RWPE2 (cell line): ENCODE measurements at regions not wholly inside any gene's neighbourhood (a gene's known extent, or its start where the extent isn't known, plus 50 kb on each side); places are given as distances from the start of the nearest gene placed in this dataset.

Experiments used
- ATAC-seq: fragments of 200-7000 bp; cut with Tn5 transposase; 3 replicates; pipeline ENCODE4 v1.9.1; 2021; ENCODE audit warnings: low read depth
- DNase-seq: peaks from one replicate; pipeline ENCODE4 v3.0.0-alpha.2; 2020; ENCODE audit warnings: low spot score
- H3K27ac ChIP-seq: fragments of 450-650 bp; 2 replicates; pipeline ENCODE4 v1.5.1; 2017; ENCODE audit warnings: mild to moderate bottlenecking; ENCODE audit not compliant: poor library complexity, severe bottlenecking
- H3K27me3 ChIP-seq: fragments of 250-450 bp; sonication (Bioruptor Pico); 2 replicates; pipeline ENCODE4 v1.5.1; 2021; ENCODE audit warnings: mild to moderate bottlenecking, moderate library complexity; ENCODE audit not compliant: insufficient read depth, poor library complexity, severe bottlenecking
- H3K36me3 ChIP-seq: fragments of 250-450 bp; sonication (Bioruptor Pico); 2 replicates; pipeline ENCODE4 v1.5.1; 2020; ENCODE audit warnings: low read depth, mild to moderate bottlenecking, moderate library complexity
- H3K4me1 ChIP-seq: fragments of 250-450 bp; sonication (Bioruptor Pico); 2 replicates; pipeline ENCODE4 v1.5.1; 2021; ENCODE audit warnings: mild to moderate bottlenecking, moderate library complexity; ENCODE audit not compliant: insufficient read depth, poor library complexity, severe bottlenecking
- H3K4me3 ChIP-seq: fragments of 250-450 bp; sonication (Bioruptor Pico); 2 replicates; pipeline ENCODE4 v1.5.1; 2021; ENCODE audit warnings: mild to moderate bottlenecking, moderate library complexity; ENCODE audit not compliant: severe bottlenecking
- H3K9me3 ChIP-seq: fragments of 250-450 bp; sonication (Bioruptor Pico); 2 replicates; pipeline ENCODE4 v1.5.1; 2021; ENCODE audit warnings: mild to moderate bottlenecking, moderate library complexity; ENCODE audit not compliant: severe bottlenecking
- CTCF ChIP-seq: fragments of 450-650 bp; IDR thresholded peaks from one replicate; pipeline ENCODE4 v1.5.1; 2017; ENCODE audit warnings: mild to moderate bottlenecking, moderate library complexity; ENCODE audit not compliant: poor library complexity, severe bottlenecking

DNA sequence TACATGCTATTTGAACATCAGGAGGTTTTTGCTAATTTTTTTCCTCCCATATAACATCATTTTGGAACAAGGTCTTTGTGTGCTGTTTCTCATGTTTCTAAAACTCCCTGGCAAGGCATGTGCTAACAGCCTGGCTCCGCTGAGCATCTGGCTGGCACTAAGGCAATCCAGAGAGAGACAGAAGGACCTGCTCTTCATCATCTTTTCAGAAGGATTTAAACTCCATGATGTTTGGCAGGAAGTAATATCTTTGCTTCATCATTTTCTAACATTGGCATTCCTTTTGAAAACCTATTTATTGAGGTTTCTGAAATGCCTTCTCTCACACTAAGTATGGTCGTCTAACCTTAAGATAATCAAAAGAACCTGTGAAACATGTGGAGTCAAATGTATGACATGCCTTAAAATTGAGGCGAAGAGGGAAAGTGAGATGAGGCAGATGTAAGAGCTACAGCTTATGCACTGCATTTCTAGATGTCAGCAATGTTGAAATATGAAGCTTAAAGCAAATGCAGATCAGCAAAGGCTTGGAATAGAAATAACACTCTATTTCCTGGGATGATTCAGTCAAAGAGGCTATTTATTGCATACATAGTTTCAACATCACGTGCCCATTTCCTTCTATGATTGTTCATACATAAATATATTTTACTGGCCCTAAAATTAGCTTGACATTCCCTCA, 592.0 kb downstream of the ZNF385D start:
- no peak for TF ChIP-seq CTCF
- ATAC-seq: no peak
- DNase-seq: no peak
- no peaks in the 10 kb centered on the region for H3K4me1 ChIP-seq
- H3K27ac ChIP-seq: no peak overlapping the region
- H3K4me3 ChIP-seq: no peak overlapping the region
- no peaks in the 10 kb centered on the region for H3K9me3 ChIP-seq
- H3K27me3 ChIP-seq: no peaks in the 10 kb centered on the region
- H3K36me3 ChIP-seq: no peaks in the 10 kb centered on the region

- Histone ChIP-seq H3K4me1 (no peaks in the 10 kb centered on the region), H3K4me3 (no peak overlapping the region), H3K27me3 (no peaks in the 10 kb centered on the region), H3K27ac (no peak overlapping the region), H3K36me3 (no peaks in the 10 kb centered on the region), H3K9me3 (no peaks in the 10 kb centered on the region)
- no peak for TF ChIP-seq CTCF
- ATAC-seq (no peak), DNase-seq (no peak)
Observed at GRCh38 chr3:21154911-21155310, 596.1 kb downstream of the ZNF385D start.

DNA sequence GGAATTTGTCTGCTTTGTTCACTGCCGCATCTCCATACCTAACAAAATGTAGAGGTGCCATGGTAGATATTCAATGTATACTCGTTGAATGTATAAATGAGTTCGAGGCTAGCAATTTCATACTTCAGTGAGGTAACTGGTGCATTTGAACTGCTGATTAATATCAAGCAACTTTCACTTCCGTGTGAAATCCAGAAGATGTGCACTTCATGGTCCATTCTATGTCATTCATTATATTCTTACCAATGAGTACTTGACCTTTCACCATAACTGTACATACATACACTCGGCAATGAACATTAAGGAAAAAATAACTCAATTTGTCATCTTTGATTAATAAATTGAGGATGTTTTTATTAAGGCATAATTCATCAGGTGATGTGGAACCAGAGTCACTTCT, 598.5 kb downstream of the ZNF385D start:
- no peak for TF ChIP-seq CTCF
- DNase-seq: no peak
- Histone ChIP-seq H3K4me1 (no peaks in the 10 kb centered on the region), H3K27me3 (no peaks in the 10 kb centered on the region), H3K27ac (no peak overlapping the region), H3K4me3 (no peak overlapping the region), H3K36me3 (no peaks in the 10 kb centered on the region), H3K9me3 (no peaks in the 10 kb centered on the region)
- ATAC-seq: no peak

DNA sequence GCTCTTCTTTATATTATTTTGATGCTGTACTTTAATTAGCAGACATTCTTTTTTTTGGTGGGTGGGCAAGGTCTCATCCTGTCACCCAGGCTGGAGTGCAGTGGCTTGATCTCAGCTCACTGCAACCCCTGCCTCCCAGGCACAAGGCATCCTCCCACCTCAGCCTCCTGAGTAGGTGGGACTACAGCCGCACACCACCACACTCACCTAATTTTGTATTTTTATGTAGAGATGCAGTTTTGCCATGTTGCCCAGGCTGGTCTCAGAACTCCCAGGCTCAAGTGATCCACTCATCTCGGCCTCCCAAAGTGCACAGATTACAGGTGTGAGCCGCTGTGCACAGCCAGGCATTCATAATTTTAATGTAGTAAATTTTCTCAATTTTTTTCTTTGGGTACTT, 608.1 kb downstream of the ZNF385D start:
- ATAC-seq: no peak
- Histone ChIP-seq H3K4me3 (no peak overlapping the region), H3K9me3 (no peaks in the 10 kb centered on the region), H3K27ac (no peak overlapping the region), H3K36me3 (no peaks in the 10 kb centered on the region), H3K4me1 (peaks cover 3% of the 10 kb centered on the region), H3K27me3 (no peaks in the 10 kb centered on the region)
- TF ChIP-seq CTCF: no peak
- no peak for DNase-seq

DNA sequence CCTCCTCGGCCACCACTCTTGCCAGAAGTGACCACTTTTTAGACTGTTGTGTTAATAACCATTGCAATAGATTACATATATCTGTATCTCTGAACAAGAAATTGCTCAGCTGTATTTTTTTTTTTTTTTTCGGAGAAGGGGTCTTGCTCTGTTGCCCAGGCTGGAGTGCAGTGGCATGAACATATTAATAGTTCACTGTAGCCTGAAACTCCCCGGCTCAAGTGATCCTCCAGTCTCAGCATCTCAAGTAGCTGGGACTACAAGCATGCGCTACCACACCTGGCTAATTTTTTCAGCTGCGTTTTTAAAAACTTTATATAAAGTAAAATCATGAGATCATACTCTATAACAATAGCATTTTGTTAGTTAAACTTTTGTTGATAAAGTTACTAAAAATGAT, 609.0 kb downstream of the ZNF385D start:
- H3K4me3 ChIP-seq: no peak overlapping the region
- ATAC-seq: no peak
- H3K9me3 ChIP-seq: no peaks in the 10 kb centered on the region
- DNase-seq: no peak
- peaks cover under 1% of the 10 kb centered on the region for H3K4me1 ChIP-seq
- H3K27ac ChIP-seq: no peak overlapping the region
- H3K27me3 ChIP-seq: no peaks in the 10 kb centered on the region
- TF ChIP-seq CTCF: no peak
- no peaks in the 10 kb centered on the region for H3K36me3 ChIP-seq
